HL-60 (cell line): ENCODE measurements at regions not wholly inside any gene's neighbourhood (a gene's known extent, or its start where the extent isn't known, plus 50 kb on each side); places are given as distances from the start of the nearest gene placed in this dataset.

ENCODE experiments used
- CTCF ChIP-seq: IDR thresholded peaks from one replicate; pipeline ENCODE4 v1.5.1; 2011; ENCODE audit warnings: low read length, control low read depth, inconsistent platforms; ENCODE audit not compliant: insufficient read depth
- POLR2AphosphoS5 ChIP-seq: IDR thresholded peaks from 2 replicates; pipeline ENCODE4 v1.6.1; 2012; ENCODE audit warnings: low read depth
- SPI1 ChIP-seq: IDR thresholded peaks from 2 replicates; pipeline ENCODE4 v1.6.1; 2012; ENCODE audit warnings: low read depth, mild to moderate bottlenecking, borderline replicate concordance
- TF ChIP-seq, protein P1 (sequence below): IDR thresholded peaks from 2 replicates; pipeline ENCODE4 v1.6.1; 2012; ENCODE audit warnings: low read depth; ENCODE audit not compliant: insufficient replicate concordance

DNA sequence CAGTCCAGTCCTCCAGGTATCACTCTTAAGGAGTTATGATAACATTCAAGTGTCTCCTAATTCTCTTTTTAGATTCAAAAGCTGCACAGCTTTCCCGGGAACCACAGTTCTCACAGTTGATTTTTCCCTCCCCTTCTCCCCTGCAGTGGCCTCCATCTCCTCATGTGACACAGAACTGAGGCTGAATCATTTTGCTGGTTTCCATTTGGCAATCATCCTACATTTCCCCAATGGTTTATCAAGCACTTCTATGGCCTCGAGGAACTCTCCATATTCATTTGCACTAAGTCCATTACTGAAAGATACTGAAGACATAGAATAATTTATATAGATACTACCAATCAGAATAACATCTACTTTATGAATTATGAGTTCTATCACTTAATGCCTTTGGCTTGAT is 484.9 kb downstream of the GPAM start:
- no peak for TF ChIP-seq CTCF
- TF ChIP-seq POLR2AphosphoS5: no peak
- no peak for TF ChIP-seq SPI1
- TF ChIP-seq, protein P1, sequence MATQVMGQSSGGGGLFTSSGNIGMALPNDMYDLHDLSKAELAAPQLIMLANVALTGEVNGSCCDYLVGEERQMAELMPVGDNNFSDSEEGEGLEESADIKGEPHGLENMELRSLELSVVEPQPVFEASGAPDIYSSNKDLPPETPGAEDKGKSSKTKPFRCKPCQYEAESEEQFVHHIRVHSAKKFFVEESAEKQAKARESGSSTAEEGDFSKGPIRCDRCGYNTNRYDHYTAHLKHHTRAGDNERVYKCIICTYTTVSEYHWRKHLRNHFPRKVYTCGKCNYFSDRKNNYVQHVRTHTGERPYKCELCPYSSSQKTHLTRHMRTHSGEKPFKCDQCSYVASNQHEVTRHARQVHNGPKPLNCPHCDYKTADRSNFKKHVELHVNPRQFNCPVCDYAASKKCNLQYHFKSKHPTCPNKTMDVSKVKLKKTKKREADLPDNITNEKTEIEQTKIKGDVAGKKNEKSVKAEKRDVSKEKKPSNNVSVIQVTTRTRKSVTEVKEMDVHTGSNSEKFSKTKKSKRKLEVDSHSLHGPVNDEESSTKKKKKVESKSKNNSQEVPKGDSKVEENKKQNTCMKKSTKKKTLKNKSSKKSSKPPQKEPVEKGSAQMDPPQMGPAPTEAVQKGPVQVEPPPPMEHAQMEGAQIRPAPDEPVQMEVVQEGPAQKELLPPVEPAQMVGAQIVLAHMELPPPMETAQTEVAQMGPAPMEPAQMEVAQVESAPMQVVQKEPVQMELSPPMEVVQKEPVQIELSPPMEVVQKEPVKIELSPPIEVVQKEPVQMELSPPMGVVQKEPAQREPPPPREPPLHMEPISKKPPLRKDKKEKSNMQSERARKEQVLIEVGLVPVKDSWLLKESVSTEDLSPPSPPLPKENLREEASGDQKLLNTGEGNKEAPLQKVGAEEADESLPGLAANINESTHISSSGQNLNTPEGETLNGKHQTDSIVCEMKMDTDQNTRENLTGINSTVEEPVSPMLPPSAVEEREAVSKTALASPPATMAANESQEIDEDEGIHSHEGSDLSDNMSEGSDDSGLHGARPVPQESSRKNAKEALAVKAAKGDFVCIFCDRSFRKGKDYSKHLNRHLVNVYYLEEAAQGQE: no peak
